B cell (primary cell): ENCODE measurements at regions not wholly inside any gene's neighbourhood (a gene's known extent, or its start where the extent isn't known, plus 50 kb on each side); places are given as distances from the start of the nearest gene placed in this dataset.

Source experiments
- ATAC-seq: fragments of 200-7000 bp; cut with Tn5 transposase; one replicate; pipeline ENCODE4 v1.10.0; 2021; ENCODE audit warnings: low read depth, mild to moderate bottlenecking, moderate number of reproducible peaks, moderate library complexity
- CTCF ChIA-PET: fragments of 350-600 bp; sonication (Branson Sonifier 250); formaldehyde crosslinking; loops from one replicate; lab custom pipeline; 2021; ENCODE audit warnings: antibody characterized with exemption, inconsistent platforms; lab: Charles Lee
- POLR2A ChIA-PET: fragments of 350-600 bp; sonication (Branson Sonifier 250); formaldehyde crosslinking; loops from one replicate; lab custom pipeline; 2021; ENCODE audit warnings: antibody characterized with exemption; lab: Charles Lee
- DNase-seq: peaks from one replicate; pipeline ENCODE4 v3.0.0; 2013
- H2AFZ ChIP-seq: 2 replicates; pipeline ENCODE4 v1.6.1; 2012; ENCODE audit warnings: mild to moderate bottlenecking, low read depth, low read length; ENCODE audit not compliant: insufficient read depth, poor library complexity, severe bottlenecking
- H3K27ac ChIP-seq, 2 donors: 1 replicate in 1 of 2; 2 replicates in 1 of 2; pipeline ENCODE4 v1.5.1; 2012 to 2013; ENCODE audit warnings: low read length in 2 of 2, mild to moderate bottlenecking in 2 of 2, moderate library complexity in 1 of 2
- H3K27me3 ChIP-seq, 4 experiments: fragments of 200-600 bp in 1 of 4; sonication (generic) in 1 of 4; replicated peaks in 1 of 4; 1 replicate in 2 of 4; 2 replicates in 2 of 4; pipeline versions ENCODE4 v1.6.1 to v1.7.0; 2013 to 2016; ENCODE audit warnings: low read length in 3 of 4, mild to moderate bottlenecking in 2 of 4, mixed read lengths in 1 of 4, moderate library complexity in 1 of 4; ENCODE audit not compliant: insufficient read depth in 4 of 4, control insufficient read depth in 3 of 4; ENCODE audit errors: control extremely low read depth in 1 of 4
- H3K36me3 ChIP-seq, 2 experiments: replicated peaks in 1 of 2; 1 replicate in 1 of 2; 2 replicates in 1 of 2; pipeline versions ENCODE4 v1.6.1 to v1.7.1; 2013; ENCODE audit warnings: low read length in 1 of 2; ENCODE audit not compliant: insufficient read depth in 2 of 2, control insufficient read depth in 1 of 2; ENCODE audit errors: control extremely low read depth in 1 of 2, extremely low read depth in 1 of 2
- H3K4me1 ChIP-seq, 2 donors: fragments of 200-600 bp in 1 of 2; sonication (generic) in 1 of 2; 1 replicate in 1 of 2; 2 replicates in 1 of 2; pipeline versions ENCODE4 v1.5.1 to v1.6.1; 2013 to 2017; ENCODE audit warnings: low read length in 2 of 2; ENCODE audit not compliant: control insufficient read depth in 2 of 2, insufficient read depth in 2 of 2
- H3K4me2 ChIP-seq: replicated peaks from 2 replicates; pipeline ENCODE3; 2012; ENCODE audit warnings: mild to moderate bottlenecking, low read depth, low read length; ENCODE audit not compliant: poor library complexity, severe bottlenecking
- H3K4me3 ChIP-seq, 5 experiments: fragments of 200-600 bp in 1 of 5; sonication (generic) in 1 of 5; 1 replicate in 3 of 5; 2 replicates in 2 of 5; pipeline versions ENCODE4 v1.5.1 to v1.7.0; 2011 to 2016; ENCODE audit warnings: low read length in 4 of 5, mild to moderate bottlenecking in 4 of 5, low read depth in 2 of 5, control low read depth in 1 of 5, moderate library complexity in 1 of 5; ENCODE audit not compliant: insufficient read depth in 1 of 5; ENCODE audit errors: control extremely low read depth in 1 of 5, extremely low read depth in 1 of 5
- H3K79me2 ChIP-seq: fragments of 200-600 bp; sonication (generic); one replicate; pipeline ENCODE4 v1.6.0; 2016; ENCODE audit warnings: low read length; ENCODE audit not compliant: control insufficient read depth, insufficient read depth
- H3K9ac ChIP-seq: fragments of 200-600 bp; sonication (generic); 2 replicates; pipeline ENCODE4 v1.6.1; 2017; ENCODE audit warnings: mild to moderate bottlenecking, low read length, moderate library complexity
- H3K9me3 ChIP-seq, 3 donors: one replicate each; pipeline versions ENCODE4 v1.6.1 to v1.7.1; 2013; ENCODE audit warnings: low read length in 2 of 3; ENCODE audit not compliant: control insufficient read depth in 2 of 3, insufficient read depth in 1 of 3; ENCODE audit errors: control extremely low read depth in 1 of 3
- H4K20me1 ChIP-seq: 2 replicates; pipeline ENCODE4 v1.6.0; 2012; ENCODE audit warnings: mild to moderate bottlenecking, low read length; ENCODE audit not compliant: insufficient read depth, control insufficient read depth, poor library complexity, severe bottlenecking
- H3K27ac Mint-ChIP-seq: one replicate; pipeline ENCODE4 v1.8.0; 2021; ENCODE audit warnings: mixed read lengths
- H3K27me3 Mint-ChIP-seq: one replicate; pipeline ENCODE4 v1.8.0; 2021; ENCODE audit warnings: mixed read lengths
- H3K4me1 Mint-ChIP-seq: one replicate; pipeline ENCODE4 v1.8.0; 2021; ENCODE audit warnings: mixed read lengths
- H3K4me3 Mint-ChIP-seq: one replicate; pipeline ENCODE4 v1.8.0; 2021; ENCODE audit warnings: mixed read lengths
- H3K9me3 Mint-ChIP-seq: one replicate; pipeline ENCODE4 v1.8.0; 2022; ENCODE audit warnings: mixed read lengths; ENCODE audit not compliant: insufficient read depth
- CTCF ChIP-seq: fragments of 200-600 bp; IDR thresholded peaks from one replicate; pipeline ENCODE4 v1.8.0; 2022; ENCODE audit warnings: antibody characterized with exemption, mild to moderate bottlenecking
- EZH2 ChIP-seq: IDR thresholded peaks from 2 replicates; pipeline ENCODE4 v1.6.1; 2012; ENCODE audit warnings: borderline replicate concordance, low read depth, mild to moderate bottlenecking, moderate library complexity, low read length; ENCODE audit not compliant: insufficient read depth, poor library complexity, severe bottlenecking
- WGBS: methylation state at CpG from one replicate; pipeline ENCODE4 v1.1.5; 2013; ENCODE audit warnings: missing lambda C conversion rate; ENCODE audit not compliant: insufficient coverage; 5-methylcytosine and 5-hydroxymethylcytosine counted together
- intact Hi-C: fragments of 100-400 bp; cut with micrococcal nuclease; formaldehyde crosslinking; loops from one replicate; pipeline ENCODE4 v1.10.0; 2022

GRCh38 chr19:29062475-29063435 is 150.2 kb downstream of the UQCRFS1 start:
- Histone ChIP-seq H4K20me1 (no peaks in the 10 kb centered on the region), H3K9me3 (peaks cover 0 to 28% (median 0%) of the 10 kb centered on the region in 3 donors), H3K27ac (no peak overlapping the region), H3K9ac (no peak overlapping the region), H3K36me3 (no peaks in the 10 kb centered on the region), H3K4me1 (no peaks in the 10 kb centered on the region), H2AFZ (no peak overlapping the region), H3K79me2 (no peaks in the 10 kb centered on the region), H3K4me2 (no peak overlapping the region), H3K27me3 (no peaks in the 10 kb centered on the region), H3K4me3 (no peak overlapping the region)
- 23% methylated on average over 8 of the region's 14 CpGs for WGBS
- ChIA-PET POLR2A (no interaction called here), CTCF (no interaction called here)
- Mint-ChIP-seq H3K9me3 (peaks cover 2% of the 10 kb centered on the region), H3K4me1 (no peaks in the 10 kb centered on the region), H3K27ac (no peak overlapping the region), H3K27me3 (no peaks in the 10 kb centered on the region), H3K4me3 (no peak overlapping the region)
- intact Hi-C loops, result no loop called here
- TF ChIP-seq CTCF (no peak), EZH2 (no peak)
- ATAC-seq (no peak), DNase-seq (no peak)

GRCh38 chr19:29060813-29061364 is 152.1 kb downstream of the UQCRFS1 start:
- H3K79me2 ChIP-seq, result no peaks in the 10 kb centered on the region
- no peak overlapping the region for H3K9ac ChIP-seq
- no peak overlapping the region for H3K4me2 ChIP-seq
- 69% methylated on average over 7 of the region's 7 CpGs for WGBS
- H2AFZ ChIP-seq, result no peak overlapping the region
- Mint-ChIP-seq H3K4me3 (no peak overlapping the region), H3K4me1 (no peaks in the 10 kb centered on the region), H3K9me3 (peaks cover 2% of the 10 kb centered on the region), H3K27me3 (no peaks in the 10 kb centered on the region), H3K27ac (no peak overlapping the region)
- no peaks in the 10 kb centered on the region for H4K20me1 ChIP-seq
- no peak for TF ChIP-seq EZH2
- no peak for TF ChIP-seq CTCF
- intact Hi-C loops, result no loop called here
- peaks cover 0 to 42% (median 0%) of the 10 kb centered on the region in 3 donors for H3K9me3 ChIP-seq
- no peaks in the 10 kb centered on the region for H3K4me1 ChIP-seq
- CTCF ChIA-PET, result no interaction called here
- no peaks in the 10 kb centered on the region for H3K36me3 ChIP-seq
- DNase-seq (no peak), ATAC-seq (no peak)
- POLR2A ChIA-PET, result no interaction called here
- no peaks in the 10 kb centered on the region for H3K27me3 ChIP-seq
- H3K4me3 ChIP-seq, result no peak overlapping the region
- H3K27ac ChIP-seq, result no peak overlapping the region
